ENCODE measurements at regions not wholly inside any gene's neighbourhood (a gene's known extent, or its start where the extent isn't known, plus 50 kb on each side); places are given as distances from the start of the nearest gene placed in this dataset.
"Not testable (repeated sequence)": the region's sequence is repeated elsewhere in the genome, so short reads cannot be mapped to it uniquely, and the experiment has no call there.

- H3K4me1 ChIP-seq (ENCODE audit: insufficient read depth, low read length) = no peaks in the 10 kb centered on the region
These were observed 276.9 kb upstream of the SLC16A7 start for GRCh38 chr12:59318940-59319339.

GRCh38 chr12:59317598-59317997 is 278.2 kb upstream of the SLC16A7 start:
- H3K9me3 ChIP-seq (ENCODE audit: low read length) = no peaks in the 10 kb centered on the region
- H2AFZ ChIP-seq (ENCODE audit: low read depth, low read length) = no peak overlapping the region
- no peak overlapping the region for H3K4me3 ChIP-seq (ENCODE audit: low read length)
- no peaks in the 10 kb centered on the region for H3K4me1 ChIP-seq (ENCODE audit: insufficient read depth, low read length)
- no peaks in the 10 kb centered on the region for H3K27me3 ChIP-seq (ENCODE audit: insufficient read depth, low read length)
- no peaks in the 10 kb centered on the region for H3K36me3 ChIP-seq (ENCODE audit: insufficient read depth, low read length)

More at GRCh38 chr12:59318940-59319339, 276.9 kb upstream of the SLC16A7 start:
- H3K36me3 ChIP-seq (ENCODE audit: insufficient read depth, low read length) = no peaks in the 10 kb centered on the region
- no peaks in the 10 kb centered on the region for H3K9me3 ChIP-seq (ENCODE audit: low read length)
- no peak overlapping the region for H3K4me3 ChIP-seq (ENCODE audit: low read length)
- no peak overlapping the region for H2AFZ ChIP-seq (ENCODE audit: low read depth, low read length)
- no peaks in the 10 kb centered on the region for H3K27me3 ChIP-seq (ENCODE audit: insufficient read depth, low read length)

GRCh38 chr12:59316938-59317337 is 278.9 kb upstream of the SLC16A7 start:
- Histone ChIP-seq H3K27me3 (ENCODE audit: insufficient read depth, low read length) (no peaks in the 10 kb centered on the region), H3K9me3 (ENCODE audit: low read length) (no peaks in the 10 kb centered on the region), H3K4me3 (ENCODE audit: low read length) (no peak overlapping the region), H2AFZ (ENCODE audit: low read depth, low read length) (no peak overlapping the region), H3K4me1 (ENCODE audit: insufficient read depth, low read length) (no peaks in the 10 kb centered on the region), H3K36me3 (ENCODE audit: insufficient read depth, low read length) (no peaks in the 10 kb centered on the region)

GRCh38 chr12:59316354-59316753 is 279.5 kb upstream of the SLC16A7 start:
- not testable (repeated sequence) for H2AFZ ChIP-seq (ENCODE audit: low read depth, low read length); H3K36me3 ChIP-seq (ENCODE audit: insufficient read depth, low read length); H3K27me3 ChIP-seq (ENCODE audit: insufficient read depth, low read length); H3K4me3 ChIP-seq (ENCODE audit: low read length); H3K4me1 ChIP-seq (ENCODE audit: insufficient read depth, low read length); H3K9me3 ChIP-seq (ENCODE audit: low read length)

DNA sequence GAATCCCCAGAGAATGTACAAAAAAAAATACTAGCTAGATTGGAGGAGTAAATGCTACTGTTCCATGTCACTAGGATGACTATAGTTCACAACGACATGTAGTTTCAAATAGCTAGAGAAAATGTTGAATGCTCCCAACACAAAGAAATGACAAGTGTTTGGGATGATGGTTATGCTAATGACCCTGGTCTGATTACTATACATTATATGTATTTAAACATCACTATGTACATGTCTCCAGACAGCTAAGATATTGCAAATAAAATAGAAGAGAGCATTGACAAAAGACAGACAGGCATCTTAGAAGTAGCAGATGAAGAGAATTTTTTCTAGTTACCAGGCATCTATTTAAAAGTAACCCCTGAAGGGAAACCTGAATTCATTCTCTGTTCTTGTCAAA is 281.6 kb upstream of the SLC16A7 start:
- Histone ChIP-seq H3K4me1 (ENCODE audit: insufficient read depth, low read length) (no peaks in the 10 kb centered on the region), H3K27me3 (ENCODE audit: insufficient read depth, low read length) (no peaks in the 10 kb centered on the region)

GRCh38 chr12:59304077-59304721 is 291.6 kb upstream of the SLC16A7 start:
- H3K4me3 ChIP-seq (ENCODE audit: low read length) = no peak overlapping the region

More for the DNA sequence above, 281.6 kb upstream of the SLC16A7 start:
- Histone ChIP-seq H3K4me3 (ENCODE audit: low read length) (no peak overlapping the region), H2AFZ (ENCODE audit: low read depth, low read length) (no peak overlapping the region), H3K9me3 (ENCODE audit: low read length) (no peaks in the 10 kb centered on the region), H3K36me3 (ENCODE audit: insufficient read depth, low read length) (no peaks in the 10 kb centered on the region)

GRCh38 chr12:59298296-59298695 is 297.5 kb upstream of the SLC16A7 start:
- Histone ChIP-seq H2AFZ (ENCODE audit: low read depth, low read length) (no peak overlapping the region), H3K9me3 (ENCODE audit: low read length) (no peaks in the 10 kb centered on the region), H3K36me3 (ENCODE audit: insufficient read depth, low read length) (no peaks in the 10 kb centered on the region), H3K4me1 (ENCODE audit: insufficient read depth, low read length) (no peaks in the 10 kb centered on the region), H3K27me3 (ENCODE audit: insufficient read depth, low read length) (no peaks in the 10 kb centered on the region), H3K4me3 (ENCODE audit: low read length) (no peak overlapping the region)

More at GRCh38 chr12:59304077-59304721, 291.6 kb upstream of the SLC16A7 start:
- Histone ChIP-seq H3K36me3 (ENCODE audit: insufficient read depth, low read length) (no peaks in the 10 kb centered on the region), H2AFZ (ENCODE audit: low read depth, low read length) (no peak overlapping the region), H3K27me3 (ENCODE audit: insufficient read depth, low read length) (no peaks in the 10 kb centered on the region), H3K9me3 (ENCODE audit: low read length) (no peaks in the 10 kb centered on the region), H3K4me1 (ENCODE audit: insufficient read depth, low read length) (no peaks in the 10 kb centered on the region)

- Histone ChIP-seq H3K4me1 (ENCODE audit: insufficient read depth, low read length) (no peaks in the 10 kb centered on the region), H3K9me3 (ENCODE audit: low read length) (no peaks in the 10 kb centered on the region), H3K36me3 (ENCODE audit: insufficient read depth, low read length) (no peaks in the 10 kb centered on the region), H3K4me3 (ENCODE audit: low read length) (no peak overlapping the region), H3K27me3 (ENCODE audit: insufficient read depth, low read length) (no peaks in the 10 kb centered on the region), H2AFZ (ENCODE audit: low read depth, low read length) (no peak overlapping the region)
These were observed 301.6 kb upstream of the SLC16A7 start for GRCh38 chr12:59294221-59294620.

DNA sequence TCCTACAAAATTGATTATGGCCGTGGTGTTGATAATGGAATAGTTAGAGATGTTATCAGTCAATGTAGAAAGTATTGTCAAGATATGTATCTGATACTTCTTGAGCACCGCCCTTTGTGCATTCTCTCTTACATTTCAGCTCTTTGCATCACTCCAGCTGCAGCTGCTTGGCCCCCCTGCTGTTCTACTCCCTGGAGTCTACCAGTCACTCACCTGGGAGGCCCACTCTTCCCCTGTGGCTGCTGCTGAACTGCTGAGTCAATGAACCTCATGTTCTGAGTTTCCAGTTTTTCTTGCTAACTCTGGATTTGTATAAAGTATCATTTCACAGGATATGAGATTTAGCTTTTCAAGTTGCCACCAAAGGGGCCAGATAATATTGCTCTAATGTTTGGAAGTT is 312.8 kb upstream of the SLC16A7 start:
- no peaks in the 10 kb centered on the region for H3K27me3 ChIP-seq (ENCODE audit: insufficient read depth, low read length)
- H3K4me1 ChIP-seq (ENCODE audit: insufficient read depth, low read length) = no peaks in the 10 kb centered on the region
- no peaks in the 10 kb centered on the region for H3K9me3 ChIP-seq (ENCODE audit: low read length)
- H2AFZ ChIP-seq (ENCODE audit: low read depth, low read length) = no peak overlapping the region
- no peaks in the 10 kb centered on the region for H3K36me3 ChIP-seq (ENCODE audit: insufficient read depth, low read length)
- H3K4me3 ChIP-seq (ENCODE audit: low read length) = no peak overlapping the region

- H3K27me3 ChIP-seq (ENCODE audit: insufficient read depth, low read length); H3K4me1 ChIP-seq (ENCODE audit: insufficient read depth, low read length); H3K4me3 ChIP-seq (ENCODE audit: low read length); H3K9me3 ChIP-seq (ENCODE audit: low read length); H3K36me3 ChIP-seq (ENCODE audit: insufficient read depth, low read length); H2AFZ ChIP-seq (ENCODE audit: low read depth, low read length): not testable (repeated sequence)
These were observed 322.3 kb upstream of the SLC16A7 start for GRCh38 chr12:59273561-59273960.

- H3K9me3 ChIP-seq (ENCODE audit: low read length) = no peaks in the 10 kb centered on the region
- no peaks in the 10 kb centered on the region for H3K4me1 ChIP-seq (ENCODE audit: insufficient read depth, low read length)
- no peaks in the 10 kb centered on the region for H3K36me3 ChIP-seq (ENCODE audit: insufficient read depth, low read length)
These were observed 327.5 kb upstream of the SLC16A7 start for GRCh38 chr12:59268295-59268809.

GRCh38 chr12:59260202-59260601 is 335.6 kb upstream of the SLC16A7 start:
- no peaks in the 10 kb centered on the region for H3K9me3 ChIP-seq (ENCODE audit: low read length)
- no peaks in the 10 kb centered on the region for H3K4me1 ChIP-seq (ENCODE audit: insufficient read depth, low read length)
- no peak overlapping the region for H2AFZ ChIP-seq (ENCODE audit: low read depth, low read length)
- H3K36me3 ChIP-seq (ENCODE audit: insufficient read depth, low read length) = no peaks in the 10 kb centered on the region
- no peaks in the 10 kb centered on the region for H3K27me3 ChIP-seq (ENCODE audit: insufficient read depth, low read length)
- no peak overlapping the region for H3K4me3 ChIP-seq (ENCODE audit: low read length)

More at GRCh38 chr12:59268295-59268809, 327.5 kb upstream of the SLC16A7 start:
- no peak overlapping the region for H2AFZ ChIP-seq (ENCODE audit: low read depth, low read length)
- H3K4me3 ChIP-seq (ENCODE audit: low read length) = no peak overlapping the region
- no peaks in the 10 kb centered on the region for H3K27me3 ChIP-seq (ENCODE audit: insufficient read depth, low read length)

- Histone ChIP-seq H3K27me3 (ENCODE audit: insufficient read depth, low read length) (no peaks in the 10 kb centered on the region), H3K9me3 (ENCODE audit: low read length) (peaks cover 3% of the 10 kb centered on the region), H3K4me3 (ENCODE audit: low read length) (no peak overlapping the region), H2AFZ (ENCODE audit: low read depth, low read length) (no peak overlapping the region), H3K36me3 (ENCODE audit: insufficient read depth, low read length) (no peaks in the 10 kb centered on the region), H3K4me1 (ENCODE audit: insufficient read depth, low read length) (no peaks in the 10 kb centered on the region)
These were observed 332.4 kb upstream of the LRIG3 start for GRCh38 chr12:59252731-59253130.

GRCh38 chr12:59250766-59251165 is 330.5 kb upstream of the LRIG3 start:
- Histone ChIP-seq H3K27me3 (ENCODE audit: insufficient read depth, low read length) (no peaks in the 10 kb centered on the region), H3K9me3 (ENCODE audit: low read length) (peaks cover 3% of the 10 kb centered on the region), H3K36me3 (ENCODE audit: insufficient read depth, low read length) (no peaks in the 10 kb centered on the region), H2AFZ (ENCODE audit: low read depth, low read length) (no peak overlapping the region), H3K4me1 (ENCODE audit: insufficient read depth, low read length) (no peaks in the 10 kb centered on the region), H3K4me3 (ENCODE audit: low read length) (no peak overlapping the region)

Data from neuron (in vitro differentiated cells).